Epidermal melanocyte (primary cell): ENCODE measurements at regions not wholly inside any gene's neighbourhood (a gene's known extent, or its start where the extent isn't known, plus 50 kb on each side); places are given as distances from the start of the nearest gene placed in this dataset.

Experiments used
- DNase-seq: peaks from one replicate; pipeline ENCODE4 v3.0.0; 2011; ENCODE audit warnings: low spot score; ENCODE audit not compliant: insufficient read length

- no peak for DNase-seq
These were observed 223.8 kb upstream of the ARRDC4 start for GRCh38 chr15:97736748-97737147.

- no peak for DNase-seq
These were observed 214.9 kb upstream of the ARRDC4 start for GRCh38 chr15:97745481-97746071.

- no peak for DNase-seq
These were observed 213.2 kb upstream of the ARRDC4 start for GRCh38 chr15:97747342-97747741.

- no peak for DNase-seq
These were observed 211.9 kb upstream of the ARRDC4 start for GRCh38 chr15:97748576-97748975.

- no peak for DNase-seq
These were observed 210.4 kb upstream of the ARRDC4 start for GRCh38 chr15:97750060-97750459.

- no peak for DNase-seq
These were observed 204.8 kb upstream of the ARRDC4 start for GRCh38 chr15:97755726-97756125.

GRCh38 chr15:97759363-97759762 is 201.1 kb upstream of the ARRDC4 start:
- DNase-seq: no peak

- no peak for DNase-seq
These were observed 199.4 kb upstream of the ARRDC4 start for GRCh38 chr15:97761110-97761509.

GRCh38 chr15:97783240-97783639 is 177.3 kb upstream of the ARRDC4 start:
- DNase-seq: no peak

GRCh38 chr15:97786741-97787140 is 173.8 kb upstream of the ARRDC4 start:
- no peak for DNase-seq

- no peak for DNase-seq
These were observed 170.3 kb upstream of the ARRDC4 start for GRCh38 chr15:97790180-97790579.

- DNase-seq: no peak
These were observed 168.4 kb upstream of the ARRDC4 start for GRCh38 chr15:97791824-97792792.

- DNase-seq: no peak
These were observed 155.6 kb upstream of the ARRDC4 start for GRCh38 chr15:97804950-97805349.

GRCh38 chr15:97806766-97807165 is 153.7 kb upstream of the ARRDC4 start:
- no peak for DNase-seq

GRCh38 chr15:97815835-97816234 is 144.7 kb upstream of the ARRDC4 start:
- DNase-seq: no peak

- no peak for DNase-seq
These were observed 143.1 kb upstream of the ARRDC4 start for GRCh38 chr15:97817276-97817890.

- no peak for DNase-seq
These were observed 124.5 kb upstream of the ARRDC4 start for GRCh38 chr15:97836003-97836402.

GRCh38 chr15:97837896-97838295 is 122.6 kb upstream of the ARRDC4 start:
- DNase-seq: no peak

- no peak for DNase-seq
These were observed 121.8 kb upstream of the ARRDC4 start for GRCh38 chr15:97838606-97839210.

GRCh38 chr15:97840501-97840900 is 120.0 kb upstream of the ARRDC4 start:
- DNase-seq: no peak

GRCh38 chr15:97841558-97841957 is 118.9 kb upstream of the ARRDC4 start:
- DNase-seq: no peak

- no peak for DNase-seq
These were observed 111.3 kb upstream of the ARRDC4 start for GRCh38 chr15:97849183-97849582.
